GM19351 (cell line): ENCODE measurements at regions not wholly inside any gene's neighbourhood (a gene's known extent, or its start where the extent isn't known, plus 50 kb on each side); places are given as distances from the start of the nearest gene placed in this dataset.

ENCODE experiments used
- ATAC-seq: cut with Tn5 transposase; IDR thresholded peaks from one replicate; pipeline ENCODE4 v1.9.1; 2021; ENCODE audit warnings: mild to moderate bottlenecking, moderate library complexity; ENCODE audit not compliant: unreplicated experiment

DNA sequence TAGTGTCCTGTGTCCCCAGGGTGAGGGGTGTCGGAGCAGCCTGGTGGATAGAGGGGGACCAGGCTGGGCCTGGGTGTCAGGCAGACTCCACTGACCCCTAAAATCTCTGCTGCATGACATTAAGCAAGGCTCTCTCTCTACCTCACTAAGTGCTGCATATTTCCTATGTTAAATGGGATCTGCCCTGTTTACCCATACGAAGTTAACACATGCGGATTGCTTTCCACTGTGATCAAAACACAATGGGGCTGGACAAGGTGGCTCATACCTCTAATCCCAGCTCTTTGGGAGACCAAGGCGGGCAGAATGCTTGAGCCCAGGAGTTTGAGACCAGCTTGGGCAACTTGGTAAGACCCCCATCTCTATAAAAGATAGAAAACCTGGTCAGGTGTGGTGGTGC is 426.2 kb downstream of the MIAT start:
- ATAC-seq = no peak

GRCh38 chr22:27084130-27084529 is 426.7 kb downstream of the MIAT start:
- no peak for ATAC-seq

DNA sequence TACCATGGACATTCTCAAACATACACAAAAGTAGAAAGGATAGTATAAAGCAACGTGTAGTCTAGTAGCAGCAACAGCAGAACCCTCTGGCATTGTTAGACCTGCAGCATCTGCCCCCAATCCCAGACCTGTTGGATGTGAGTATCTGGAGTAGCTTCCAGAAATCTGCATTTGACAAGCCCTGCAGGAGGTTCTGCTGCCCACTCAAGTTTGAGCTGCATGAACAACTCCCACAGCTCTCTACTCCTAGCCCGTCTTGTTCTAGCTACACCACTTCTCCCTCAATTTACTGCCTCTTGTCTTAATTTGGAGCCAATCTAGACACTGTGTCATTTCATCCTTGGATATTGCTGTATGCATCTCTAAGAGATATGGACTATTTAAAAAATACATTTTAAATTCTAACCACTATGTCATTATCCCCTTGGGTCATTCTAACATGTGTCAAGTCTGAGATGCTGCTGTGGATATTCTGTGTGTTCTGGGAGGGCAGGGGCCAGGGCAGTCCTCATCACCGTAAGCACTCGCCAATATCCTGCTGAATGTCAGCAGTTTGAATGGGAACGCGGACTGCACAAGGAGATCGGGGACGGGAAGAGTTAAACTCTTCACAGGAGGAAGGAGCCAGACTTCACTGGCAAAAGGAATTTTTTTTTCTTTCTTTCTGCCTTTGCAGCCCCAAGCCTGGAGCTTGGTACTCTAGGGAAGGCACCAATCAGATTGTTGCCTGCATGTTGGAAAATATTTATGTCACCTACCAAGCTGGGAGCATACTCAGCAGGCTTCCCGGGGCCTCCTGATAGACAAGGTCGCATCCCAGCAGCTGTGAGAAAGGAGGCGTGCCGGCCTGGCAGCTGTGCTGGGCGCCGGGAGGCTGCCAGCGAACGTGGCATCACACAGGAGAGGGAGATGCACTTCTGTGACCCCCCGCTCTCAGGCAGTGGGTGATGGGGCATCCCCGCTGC is 429.0 kb downstream of the MIAT start:
- no peak for ATAC-seq

DNA sequence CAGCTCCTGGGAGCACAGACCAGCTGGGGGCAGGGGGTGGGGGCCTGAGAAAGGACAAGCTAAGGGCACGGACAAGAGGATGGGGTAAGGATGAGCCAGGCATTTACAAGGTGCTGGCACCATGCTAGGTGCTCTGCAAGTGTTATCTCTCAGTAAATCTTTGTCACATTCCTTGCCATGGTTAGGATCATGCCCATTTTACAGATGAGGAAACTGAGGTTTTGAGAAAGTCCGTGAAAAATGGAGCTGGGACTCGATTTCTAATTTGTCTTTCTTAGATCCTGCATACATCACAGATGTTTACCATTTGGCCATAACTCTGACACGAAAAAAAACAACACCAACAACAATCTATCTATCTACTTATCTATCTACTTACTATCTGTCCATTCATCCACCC is 429.7 kb downstream of the MIAT start:
- ATAC-seq = no peak

DNA sequence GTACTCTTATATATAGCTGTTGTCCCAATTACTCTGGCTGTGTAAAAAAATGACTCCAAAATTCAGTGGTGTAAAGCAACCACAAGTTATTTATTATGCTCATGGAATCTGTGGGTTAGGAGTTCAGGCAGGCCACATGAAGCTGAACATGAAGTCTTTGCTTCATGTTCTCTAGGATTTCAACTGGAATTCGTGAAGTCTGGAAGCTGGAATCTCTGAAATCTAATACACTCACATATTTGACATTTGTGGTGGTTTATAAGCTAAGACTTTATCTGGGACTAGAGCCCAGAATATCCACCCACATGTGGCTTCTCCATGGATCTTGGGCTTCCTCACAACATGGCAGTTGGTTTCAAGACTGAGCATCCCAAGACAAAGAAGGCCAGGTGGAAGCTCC is 430.6 kb downstream of the MIAT start:
- ATAC-seq = no peak

DNA sequence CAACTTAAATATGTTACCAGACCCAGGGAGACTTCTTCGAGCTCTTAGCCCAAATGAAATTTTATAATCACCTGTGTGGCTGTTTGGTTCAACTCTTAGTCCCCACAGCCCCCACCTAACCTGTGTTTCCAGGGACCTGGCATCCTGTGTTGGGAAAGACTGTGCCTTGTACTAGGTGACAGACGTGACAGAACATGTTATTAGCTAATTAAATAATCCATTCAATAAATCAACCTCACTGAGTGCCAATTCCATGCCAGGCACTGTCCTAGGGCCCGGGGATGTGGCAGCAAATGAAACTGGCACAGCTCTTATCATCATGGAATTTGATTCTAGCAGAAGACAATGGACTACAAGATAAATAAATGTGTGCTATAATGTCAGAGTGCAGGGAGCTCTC is 431.9 kb downstream of the MIAT start:
- no peak for ATAC-seq

DNA sequence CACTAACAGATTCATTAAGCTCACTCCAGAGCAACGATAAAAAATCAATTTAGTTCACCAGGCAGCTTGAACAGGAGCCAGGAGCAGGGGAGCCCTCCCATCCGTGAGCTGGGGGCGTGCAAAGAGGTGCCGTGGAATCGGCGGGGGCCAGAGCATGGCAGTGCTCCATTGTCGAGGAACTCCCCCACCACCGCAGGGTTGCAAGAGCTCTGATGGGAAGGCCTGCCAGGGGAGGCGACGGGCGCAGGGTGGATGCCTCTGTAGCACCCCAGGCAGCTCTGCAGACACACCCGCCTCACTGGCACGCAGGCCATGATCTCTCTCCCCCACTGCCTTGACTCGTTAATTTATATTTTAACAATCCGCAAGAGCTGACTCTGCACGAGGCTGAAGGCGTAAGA is 433.2 kb downstream of the MIAT start:
- ATAC-seq = no peak

GRCh38 chr22:27093422-27093821 is 436.0 kb downstream of the MIAT start:
- ATAC-seq = no peak

GRCh38 chr22:27094633-27095308 is 437.4 kb downstream of the MIAT start:
- no peak for ATAC-seq

GRCh38 chr22:27097506-27097905 is 440.1 kb downstream of the MIAT start:
- no peak for ATAC-seq

DNA sequence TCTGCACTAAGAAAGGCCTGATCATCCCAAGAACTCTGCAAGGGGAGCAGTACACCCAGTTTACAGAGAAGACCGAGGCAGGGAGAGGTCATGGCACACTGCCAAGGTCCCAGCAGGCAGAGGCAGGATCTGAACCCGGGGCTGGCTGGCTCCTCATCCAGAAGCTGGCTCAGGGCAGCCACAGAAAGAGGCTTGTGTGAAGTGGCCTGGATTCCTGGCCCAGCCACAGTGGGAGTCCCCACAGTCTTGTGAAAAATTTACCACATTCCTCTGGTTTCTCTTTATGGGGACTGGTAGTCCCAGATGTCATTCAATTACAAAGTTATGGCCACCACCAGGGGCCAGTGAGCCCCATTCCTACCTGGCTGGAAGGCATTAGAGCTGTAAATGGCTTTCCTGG is 440.5 kb downstream of the MIAT start:
- no peak for ATAC-seq

GRCh38 chr22:27099946-27100722 is 442.7 kb downstream of the MIAT start:
- ATAC-seq = no peak

DNA sequence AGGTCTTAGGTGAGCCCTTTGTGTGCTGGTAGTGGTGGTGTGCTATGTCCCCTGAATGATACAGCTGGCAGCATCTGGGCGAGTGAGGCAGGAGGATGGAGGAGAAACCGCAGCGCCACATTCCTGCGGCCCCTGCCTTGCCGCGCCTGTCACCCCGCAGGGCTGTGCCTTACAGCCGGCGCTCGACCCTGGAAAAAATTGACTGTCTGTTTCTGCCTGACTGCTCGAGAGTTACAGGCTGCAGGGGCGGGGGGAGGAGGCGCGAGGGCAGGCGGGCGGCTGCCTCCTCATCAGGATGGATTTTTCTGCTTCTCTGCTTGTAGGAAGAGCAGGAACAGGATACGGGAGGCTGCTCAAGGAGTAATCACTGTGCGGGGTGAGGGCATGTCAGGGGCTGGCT is 443.4 kb downstream of the MIAT start:
- ATAC-seq = no peak

DNA sequence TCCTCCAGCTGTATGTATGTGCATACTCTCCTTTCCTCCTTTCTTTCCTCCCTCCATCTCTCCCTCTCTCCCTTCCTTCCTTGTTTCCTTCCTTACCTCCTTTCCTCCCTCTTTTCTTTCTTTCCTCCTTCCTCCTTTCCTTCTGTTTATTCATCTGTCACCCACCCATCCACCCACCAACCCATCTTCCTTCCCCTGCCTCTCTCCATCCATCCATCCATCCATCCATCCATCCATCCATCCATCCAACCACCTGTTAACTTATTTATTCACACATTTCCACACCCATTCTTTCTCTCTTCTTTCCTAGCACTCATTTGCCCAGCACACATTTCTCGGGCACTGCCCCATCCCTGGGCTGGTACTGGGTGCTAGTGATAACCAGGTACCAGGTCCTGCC is 443.9 kb downstream of the MIAT start:
- no peak for ATAC-seq

DNA sequence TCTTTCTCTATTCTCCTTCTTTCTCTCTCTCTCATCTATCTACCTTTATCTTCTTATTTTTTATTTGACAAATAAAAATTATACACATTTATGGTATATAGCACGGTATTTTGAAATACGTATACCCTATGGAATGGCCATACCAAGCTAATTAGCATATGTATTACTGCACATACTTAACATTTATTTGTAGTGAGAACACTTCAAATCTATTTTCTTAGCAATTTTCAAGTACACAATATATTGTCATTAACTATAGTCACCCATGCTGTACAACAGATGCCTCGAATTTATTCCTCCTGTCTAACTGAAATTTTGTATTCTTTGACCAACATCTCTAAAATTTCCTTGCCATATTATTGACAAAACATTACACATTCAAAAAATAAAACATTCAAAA is 447.1 kb downstream of the MIAT start:
- no peak for ATAC-seq

DNA sequence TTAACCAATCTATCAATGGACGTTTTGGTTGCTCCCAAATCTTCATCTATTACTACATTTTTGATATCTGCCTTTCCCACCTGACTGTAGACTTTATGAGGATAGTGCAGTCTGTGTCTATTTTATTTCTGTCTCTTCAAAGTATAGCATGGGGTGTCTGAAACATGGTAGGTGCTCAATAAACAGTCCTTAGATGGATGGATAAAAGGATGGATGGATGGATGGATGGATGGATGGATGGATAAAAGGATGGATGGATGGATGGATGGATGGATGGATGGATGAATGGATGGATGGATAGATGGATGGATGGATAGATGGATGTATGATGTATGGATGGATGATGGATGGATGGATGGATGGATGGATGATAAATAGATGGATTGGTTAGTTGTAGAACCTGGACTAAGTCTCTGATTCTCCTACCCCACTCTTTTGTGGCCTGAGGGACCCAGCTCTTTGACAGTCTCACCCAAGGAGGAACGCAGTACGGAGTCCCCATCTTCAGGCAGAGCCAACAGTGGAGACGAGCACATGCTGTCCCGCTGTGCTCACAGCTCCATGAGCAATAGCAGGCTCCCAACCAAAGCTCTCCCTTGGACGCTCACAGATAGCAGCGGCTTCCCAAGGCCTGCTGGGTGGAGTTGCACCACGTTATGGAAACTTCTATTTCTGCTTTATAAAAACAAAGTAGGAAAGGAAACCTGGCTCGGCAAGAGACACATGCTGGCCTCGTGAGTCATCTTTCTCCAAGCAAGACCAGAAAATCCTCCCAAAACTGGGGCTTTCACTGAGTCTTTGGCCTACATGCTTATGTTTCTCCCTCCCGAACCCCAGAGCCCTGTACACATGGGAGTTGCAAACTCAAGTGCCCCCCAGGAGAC is 448.0 kb downstream of the MIAT start:
- ATAC-seq = no peak

GRCh38 chr22:27106985-27107384 is 449.6 kb downstream of the MIAT start:
- no peak for ATAC-seq

DNA sequence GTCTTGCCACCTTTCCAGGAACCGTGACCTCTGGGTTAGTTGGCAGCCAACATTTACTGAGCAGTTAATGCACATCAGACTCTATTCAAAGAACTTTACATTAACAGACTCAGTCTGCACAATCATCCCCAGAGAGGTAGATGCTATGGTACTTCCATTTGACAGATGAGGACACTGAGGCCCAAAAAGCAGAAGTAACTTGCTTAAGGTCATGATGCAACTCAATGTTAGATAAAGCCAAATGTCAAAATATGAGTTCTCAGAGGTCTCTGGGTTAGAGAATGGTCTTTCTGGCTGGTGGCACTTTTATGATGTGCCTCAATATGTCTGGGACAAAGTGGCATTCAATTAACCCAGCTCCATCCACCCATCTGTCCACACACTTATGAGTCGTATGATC is 450.0 kb downstream of the MIAT start:
- ATAC-seq = no peak

- no peak for ATAC-seq
These were observed 450.4 kb downstream of the MIAT start for GRCh38 chr22:27107824-27108223.

- no peak for ATAC-seq
These were observed 451.2 kb downstream of the MIAT start for GRCh38 chr22:27108425-27109114.
